ENCODE measurements at regions not wholly inside any gene's neighbourhood (a gene's known extent, or its start where the extent isn't known, plus 50 kb on each side); places are given as distances from the start of the nearest gene placed in this dataset.

- no peak for TF ChIP-seq POLR2A (IDR thresholded peaks at IDR 0.05; ENCODE audit: low read length)
- TF ChIP-seq GATA1 (IDR thresholded peaks at IDR 0.05; ENCODE audit: low read depth, low read length), result no peak
- no peak for DNase-seq
Observed at GRCh38 chr3:76565496-76566210, 474.2 kb upstream of the ROBO2 start.

- TF ChIP-seq GATA1 (IDR thresholded peaks at IDR 0.05; ENCODE audit: low read depth, low read length) (no peak), POLR2A (IDR thresholded peaks at IDR 0.05; ENCODE audit: low read length) (no peak)
- DNase-seq, result no peak
Observed at GRCh38 chr3:76566211-76566534, 473.7 kb upstream of the ROBO2 start.

- TF ChIP-seq GATA1 (IDR thresholded peaks at IDR 0.05; ENCODE audit: low read depth, low read length), result no peak
- TF ChIP-seq POLR2A (IDR thresholded peaks at IDR 0.05; ENCODE audit: low read length), result no peak
- no peak for DNase-seq
Observed at GRCh38 chr3:76566904-76567303, 473.0 kb upstream of the ROBO2 start.

GRCh38 chr3:76570436-76571057 is 469.4 kb upstream of the ROBO2 start:
- TF ChIP-seq POLR2A (IDR thresholded peaks at IDR 0.05; ENCODE audit: low read length) (no peak), GATA1 (IDR thresholded peaks at IDR 0.05; ENCODE audit: low read depth, low read length) (no peak)
- DNase-seq, result peak in 1 of 2 experiments; percentile 17

DNA sequence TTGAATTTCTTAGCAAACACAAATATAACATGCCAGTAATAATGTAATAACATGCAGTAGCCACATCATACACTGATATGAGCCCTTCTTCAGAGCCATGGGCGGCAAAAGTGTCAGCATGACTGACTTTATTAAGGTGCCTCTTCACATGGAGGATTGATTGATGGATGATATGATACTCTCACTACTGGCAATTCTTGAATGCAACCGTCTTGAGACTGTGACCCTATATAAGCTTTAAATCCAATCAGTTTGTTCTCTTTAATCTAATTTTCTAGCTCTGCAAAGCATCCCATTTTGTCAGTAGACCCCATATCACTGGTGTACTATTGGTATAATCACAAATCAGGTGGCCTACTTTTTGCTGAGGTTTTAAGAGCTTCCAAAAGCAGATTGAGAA is 463.7 kb upstream of the ROBO2 start:
- TF ChIP-seq GATA1 (IDR thresholded peaks at IDR 0.05; ENCODE audit: low read depth, low read length), result no peak
- TF ChIP-seq POLR2A (IDR thresholded peaks at IDR 0.05; ENCODE audit: low read length), result no peak
- DNase-seq, result no peak

DNA sequence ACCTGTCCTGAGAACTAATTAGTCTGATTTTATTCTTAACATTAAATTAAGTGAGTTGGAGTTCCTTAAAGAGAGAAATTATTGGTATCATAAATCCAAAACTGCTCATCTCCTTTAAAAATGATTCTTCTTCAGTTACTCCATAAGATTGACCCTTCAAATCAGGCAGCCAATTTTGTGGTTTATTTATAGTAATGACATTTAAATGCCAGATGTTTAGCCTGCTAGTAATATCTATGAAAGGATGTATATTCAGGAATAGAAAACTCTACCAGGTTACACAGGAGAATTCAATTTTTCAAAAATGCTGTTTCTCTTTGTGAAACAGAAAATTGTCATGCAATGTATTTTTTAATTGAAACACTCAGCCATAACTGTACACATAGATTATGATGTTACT is 457.8 kb upstream of the ROBO2 start:
- no peak for TF ChIP-seq POLR2A (IDR thresholded peaks at IDR 0.05; ENCODE audit: low read length)
- TF ChIP-seq GATA1 (IDR thresholded peaks at IDR 0.05; ENCODE audit: low read depth, low read length), result no peak
- DNase-seq, result no peak

DNA sequence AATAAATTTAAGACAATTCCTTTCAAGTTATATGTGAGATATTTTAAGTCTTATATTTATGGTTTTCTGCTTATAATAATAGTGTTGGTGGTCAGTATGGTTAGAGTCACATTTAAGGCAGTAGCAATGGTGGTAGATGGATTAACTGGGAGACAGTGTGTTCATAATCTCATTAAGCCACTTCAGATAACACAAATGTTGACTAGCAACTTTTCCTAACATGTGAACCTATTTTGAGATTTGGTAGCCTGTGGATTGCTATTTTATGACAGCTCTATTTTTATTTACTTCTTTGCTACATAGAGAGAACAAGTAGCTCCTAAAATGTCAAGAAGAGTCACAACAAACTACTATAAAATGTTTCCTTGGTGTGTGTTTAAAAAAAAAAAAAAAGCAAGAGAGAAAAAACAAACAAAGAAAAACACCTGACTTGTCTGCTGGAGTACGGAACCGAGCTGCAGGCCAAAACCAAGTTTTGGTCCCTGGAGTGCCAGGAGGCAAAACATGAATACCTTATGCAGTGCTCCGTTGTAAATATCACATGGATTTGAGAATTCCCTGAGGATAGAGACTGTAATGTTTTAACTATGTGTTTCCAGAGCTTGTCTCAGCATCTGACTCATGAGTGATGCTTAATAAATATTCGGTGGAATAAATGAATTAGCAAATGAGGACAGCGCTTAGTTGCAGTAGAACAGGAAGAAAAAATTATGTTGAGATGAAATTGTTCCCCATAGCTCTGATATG is 457.1 kb upstream of the ROBO2 start:
- TF ChIP-seq POLR2A (IDR thresholded peaks at IDR 0.05; ENCODE audit: low read length), result no peak
- no peak for TF ChIP-seq GATA1 (IDR thresholded peaks at IDR 0.05; ENCODE audit: low read depth, low read length)
- no peak for DNase-seq

- TF ChIP-seq GATA1 (IDR thresholded peaks at IDR 0.05; ENCODE audit: low read depth, low read length), result no peak
- TF ChIP-seq POLR2A (IDR thresholded peaks at IDR 0.05; ENCODE audit: low read length), result no peak
Observed at GRCh38 chr3:76585794-76586392, 454.0 kb upstream of the ROBO2 start.

DNA sequence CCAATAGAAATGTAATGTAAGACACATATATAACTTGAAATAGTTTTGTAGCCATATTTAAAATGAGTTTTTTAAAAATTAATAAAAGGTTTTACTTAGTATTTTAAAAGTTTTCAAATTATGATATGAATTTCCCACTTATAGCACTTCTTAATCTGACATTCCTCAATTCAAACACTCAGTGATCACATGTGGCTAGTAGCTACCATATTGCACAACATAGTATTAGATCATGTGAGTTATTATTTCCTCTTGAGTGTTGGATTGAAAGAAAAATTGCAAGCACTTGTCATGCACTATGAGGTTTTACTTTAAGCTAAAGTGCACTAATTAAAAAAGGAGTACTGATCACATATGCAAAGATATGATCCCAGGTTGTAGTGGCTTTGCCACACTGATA is 453.4 kb upstream of the ROBO2 start:
- no peak for TF ChIP-seq POLR2A (IDR thresholded peaks at IDR 0.05; ENCODE audit: low read length)
- TF ChIP-seq GATA1 (IDR thresholded peaks at IDR 0.05; ENCODE audit: low read depth, low read length), result no peak
- DNase-seq, result no peak

More at GRCh38 chr3:76585794-76586392, 454.0 kb upstream of the ROBO2 start:
- DNase-seq, result peak in 1 of 2 experiments; percentile 10

- TF ChIP-seq POLR2A (IDR thresholded peaks at IDR 0.05; ENCODE audit: low read length), result no peak
- no peak for TF ChIP-seq GATA1 (IDR thresholded peaks at IDR 0.05; ENCODE audit: low read depth, low read length)
Observed at GRCh38 chr3:76610150-76610549, 429.7 kb upstream of the ROBO2 start.

GRCh38 chr3:76615719-76616118 is 424.2 kb upstream of the ROBO2 start:
- no peak for DNase-seq
- TF ChIP-seq POLR2A (IDR thresholded peaks at IDR 0.05; ENCODE audit: low read length) (no peak), GATA1 (IDR thresholded peaks at IDR 0.05; ENCODE audit: low read depth, low read length) (no peak)

More at GRCh38 chr3:76610150-76610549, 429.7 kb upstream of the ROBO2 start:
- DNase-seq, result no peak

DNA sequence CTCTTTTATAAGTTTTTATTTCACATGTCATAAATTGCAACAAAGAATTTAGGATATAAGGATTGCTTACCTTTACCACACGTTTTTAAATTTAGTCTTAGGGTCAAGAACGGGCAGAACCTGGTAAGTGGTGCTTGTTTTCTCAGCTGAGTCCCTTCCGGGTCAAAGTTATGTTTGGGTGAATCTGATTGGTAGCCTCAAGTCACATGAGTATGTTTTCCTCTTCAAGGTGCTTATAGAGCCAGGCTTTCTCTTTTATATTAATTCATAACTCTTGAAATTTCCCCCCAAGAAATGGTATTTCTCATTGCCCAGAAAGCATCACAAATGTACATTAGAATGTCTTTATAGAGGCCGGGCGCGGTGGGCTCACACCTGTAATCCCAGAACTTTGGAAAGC is 415.7 kb upstream of the ROBO2 start:
- DNase-seq, result no peak
- TF ChIP-seq GATA1 (IDR thresholded peaks at IDR 0.05; ENCODE audit: low read depth, low read length), result no peak
- no peak for TF ChIP-seq POLR2A (IDR thresholded peaks at IDR 0.05; ENCODE audit: low read length)

GRCh38 chr3:76627236-76627635 is 412.7 kb upstream of the ROBO2 start:
- no peak for TF ChIP-seq POLR2A (IDR thresholded peaks at IDR 0.05; ENCODE audit: low read length)
- no peak for TF ChIP-seq GATA1 (IDR thresholded peaks at IDR 0.05; ENCODE audit: low read depth, low read length)
- no peak for DNase-seq

GRCh38 chr3:76631251-76631650 is 408.6 kb upstream of the ROBO2 start:
- TF ChIP-seq GATA1 (IDR thresholded peaks at IDR 0.05; ENCODE audit: low read depth, low read length) (no peak), POLR2A (IDR thresholded peaks at IDR 0.05; ENCODE audit: low read length) (no peak)
- DNase-seq, result no peak

Measured in erythroblast (primary cell).